HG03558 (cell line): ENCODE measurements at regions not wholly inside any gene's neighbourhood (a gene's known extent, or its start where the extent isn't known, plus 50 kb on each side); places are given as distances from the start of the nearest gene placed in this dataset.

Experiments used
- ATAC-seq: cut with Tn5 transposase; IDR thresholded peaks from one replicate; pipeline ENCODE4 v1.9.1; 2021; ENCODE audit warnings: moderate number of reproducible peaks; ENCODE audit not compliant: unreplicated experiment; ENCODE audit errors: extremely low read depth

DNA sequence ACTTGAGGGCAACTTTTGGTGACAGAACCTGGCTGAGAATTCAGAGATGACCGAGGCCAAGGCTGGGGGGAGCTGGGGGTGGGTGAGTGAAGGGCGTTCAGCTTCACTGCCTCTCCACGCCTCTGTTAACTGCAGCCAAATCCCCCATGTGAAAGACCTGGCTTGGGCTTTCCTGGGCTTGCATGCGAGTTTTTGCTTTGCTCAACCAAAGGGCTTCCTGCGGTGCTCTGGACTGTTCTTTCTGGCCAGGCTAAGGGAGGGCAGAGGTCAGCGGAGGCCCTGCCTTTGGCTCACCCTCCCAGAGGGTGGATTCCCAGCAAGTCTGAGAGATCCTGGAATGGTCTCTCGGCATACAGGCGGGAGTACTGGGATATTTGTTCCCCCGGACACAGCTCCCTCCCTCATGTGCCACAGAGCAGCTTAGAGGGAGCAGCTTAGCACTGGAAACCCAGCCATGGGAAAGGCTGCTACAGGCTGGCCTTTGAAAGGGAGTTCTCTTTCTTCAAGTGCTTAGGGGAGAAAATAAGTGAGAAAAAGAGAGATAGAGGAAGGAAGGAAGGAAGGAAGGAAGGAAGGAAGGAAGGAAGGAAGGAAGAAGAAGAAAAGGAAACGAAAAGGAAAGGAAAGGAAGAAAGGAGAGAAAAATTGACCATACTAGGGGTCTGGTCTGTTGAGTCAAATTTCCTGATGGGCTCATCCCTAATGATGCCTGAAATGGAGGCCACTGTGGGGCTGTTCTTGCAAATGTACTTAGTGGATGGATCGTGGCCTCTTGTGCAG, 158.8 kb downstream of the FGF18 start:
- ATAC-seq, result no peak

- ATAC-seq, result no peak
These were observed 159.5 kb downstream of the FGF18 start for GRCh38 chr5:171578829-171579491.

DNA sequence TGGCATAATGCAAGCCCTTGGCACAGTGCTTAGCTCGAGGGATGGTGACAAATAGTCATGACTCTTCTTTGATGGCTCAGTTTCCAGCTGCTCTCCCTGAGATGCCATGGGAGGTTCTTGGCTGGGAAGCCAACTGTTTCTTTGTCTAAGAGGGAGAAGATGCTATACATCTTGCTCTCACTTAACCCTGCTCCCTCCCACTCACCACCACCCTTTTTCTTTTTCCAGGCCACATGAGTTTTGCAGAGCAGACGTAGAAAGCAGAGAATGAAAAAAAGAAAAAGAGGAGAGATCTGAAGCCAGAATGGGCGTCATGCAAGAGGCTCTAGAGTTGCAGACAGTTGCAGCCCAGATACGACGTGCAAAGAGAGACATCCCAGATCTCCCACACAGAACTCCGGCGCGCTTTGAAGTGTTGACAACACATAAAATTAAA, 160.5 kb downstream of the FGF18 start:
- no peak for ATAC-seq

DNA sequence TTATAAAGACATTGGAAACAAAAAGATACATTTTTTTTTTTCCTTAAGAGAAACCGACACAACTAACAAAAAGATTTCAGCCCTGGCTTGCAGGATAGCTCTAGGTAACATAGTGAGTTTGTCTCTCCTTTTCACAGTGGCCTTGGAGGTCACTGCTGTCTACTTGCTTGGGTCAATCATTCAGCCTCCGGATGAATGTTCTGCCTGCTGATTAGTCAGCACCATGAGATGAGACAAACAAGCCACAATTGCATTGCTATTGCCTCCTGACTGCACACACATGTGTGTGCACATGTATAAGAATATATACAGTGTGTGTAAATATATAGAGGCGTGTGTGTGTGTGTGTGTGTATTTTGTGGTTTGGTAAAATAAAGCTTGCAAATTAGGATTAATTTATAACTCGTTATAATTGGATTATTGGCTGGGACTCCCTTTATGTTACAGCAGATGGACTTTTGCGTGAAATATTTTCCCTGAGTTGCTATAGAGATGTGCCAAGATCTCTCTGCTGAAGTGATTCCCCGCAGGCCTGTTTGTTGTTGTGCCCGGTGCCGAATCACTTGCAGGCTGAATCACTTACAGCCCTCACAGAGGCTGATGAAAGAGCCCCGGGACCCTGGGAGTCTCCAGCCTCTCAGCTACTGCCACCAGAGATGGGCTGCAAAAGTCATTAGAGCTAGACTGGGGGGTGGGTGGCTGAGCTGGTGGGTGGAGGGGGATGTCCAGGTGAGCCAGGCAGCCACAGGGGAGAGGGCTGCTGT, 161.2 kb downstream of the FGF18 start:
- no peak for ATAC-seq

- ATAC-seq, result no peak
These were observed 162.3 kb downstream of the FGF18 start for GRCh38 chr5:171581781-171582180.

- no peak for ATAC-seq
These were observed 163.4 kb downstream of the FGF18 start for GRCh38 chr5:171582849-171583248.

DNA sequence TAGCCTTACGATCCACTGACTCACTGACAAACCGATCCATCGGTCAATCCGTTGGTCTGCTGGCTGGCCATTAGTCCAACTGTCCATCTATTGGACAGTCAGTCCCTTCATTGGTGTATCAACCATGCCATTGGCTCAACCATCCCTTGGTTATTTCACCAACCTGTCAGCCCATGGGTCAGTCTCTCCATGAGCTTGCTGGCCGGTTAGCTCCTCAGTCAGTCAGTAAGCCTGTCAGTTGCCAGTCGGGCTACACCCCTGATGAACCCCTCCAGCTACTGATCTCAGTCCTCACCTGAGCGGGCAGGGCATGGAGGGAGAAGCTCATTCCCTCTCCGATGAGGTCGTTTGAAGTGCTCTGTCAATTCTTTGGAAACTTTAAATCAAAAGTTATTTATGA, 166.5 kb downstream of the FGF18 start:
- no peak for ATAC-seq

DNA sequence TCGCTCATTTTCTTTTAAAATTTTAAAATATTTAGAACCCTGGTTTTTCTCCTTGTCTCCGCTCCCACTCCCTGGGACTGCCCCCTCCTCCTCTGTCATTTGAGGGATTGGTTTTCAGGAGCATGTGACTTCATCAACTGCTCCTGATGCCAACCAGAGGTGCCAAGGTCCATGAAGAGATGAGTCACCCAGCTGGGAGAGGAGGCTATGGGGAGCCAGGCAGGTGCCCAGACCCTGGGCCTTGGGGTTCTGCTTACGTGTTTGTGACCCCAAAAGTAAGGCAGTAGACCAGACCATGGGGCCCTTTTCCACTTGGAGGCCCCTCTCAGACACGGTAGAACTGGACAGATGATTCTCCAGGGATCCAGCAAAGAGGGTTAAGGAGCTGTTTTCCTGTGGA, 167.0 kb downstream of the FGF18 start:
- no peak for ATAC-seq

- ATAC-seq, result no peak
These were observed 168.6 kb downstream of the FGF18 start for GRCh38 chr5:171588046-171588445.

- ATAC-seq, result no peak
These were observed 169.3 kb downstream of the FGF18 start for GRCh38 chr5:171588790-171589189.

DNA sequence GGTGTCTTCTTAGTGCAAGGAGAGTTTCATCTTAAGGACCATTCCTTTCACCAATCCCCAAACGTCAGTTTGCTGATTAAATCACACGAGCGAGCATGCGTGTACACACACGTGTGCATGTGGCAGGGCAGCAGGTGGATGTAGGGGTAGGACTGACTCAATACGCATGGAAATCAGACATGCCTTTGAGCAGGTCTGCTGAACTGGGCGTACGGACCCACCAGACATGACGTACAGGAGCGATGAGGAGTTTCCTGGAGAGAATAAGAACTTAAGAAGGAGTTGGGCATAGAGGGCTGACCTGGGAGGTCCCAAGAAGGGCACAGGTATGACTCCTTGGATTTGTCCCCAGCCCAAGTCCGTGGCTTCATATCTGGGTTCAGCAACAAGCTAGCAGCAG, 170.0 kb downstream of the FGF18 start:
- ATAC-seq, result no peak

GRCh38 chr5:171592076-171592475, 172.6 kb downstream of the FGF18 start:
- no peak for ATAC-seq

DNA sequence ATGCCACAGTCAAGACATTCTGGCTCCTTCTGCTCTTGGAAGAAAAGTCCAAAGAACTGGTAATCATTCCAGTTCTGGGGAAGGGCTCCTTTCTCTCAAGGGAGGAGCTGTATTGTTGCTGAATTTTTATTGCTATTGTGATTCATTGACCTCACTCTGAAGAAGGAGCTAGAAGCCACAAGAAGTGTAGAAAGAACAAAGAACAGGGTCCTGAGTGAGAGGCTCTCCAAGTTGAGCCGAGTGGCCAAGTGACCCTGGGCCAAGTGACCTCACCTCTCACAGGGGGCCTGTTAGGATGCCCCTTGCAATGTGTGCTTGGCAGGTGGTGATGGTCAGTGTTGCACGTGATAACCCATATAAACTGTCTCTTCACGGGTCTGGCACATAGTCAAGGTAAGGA, 173.3 kb downstream of the FGF18 start:
- no peak for ATAC-seq

DNA sequence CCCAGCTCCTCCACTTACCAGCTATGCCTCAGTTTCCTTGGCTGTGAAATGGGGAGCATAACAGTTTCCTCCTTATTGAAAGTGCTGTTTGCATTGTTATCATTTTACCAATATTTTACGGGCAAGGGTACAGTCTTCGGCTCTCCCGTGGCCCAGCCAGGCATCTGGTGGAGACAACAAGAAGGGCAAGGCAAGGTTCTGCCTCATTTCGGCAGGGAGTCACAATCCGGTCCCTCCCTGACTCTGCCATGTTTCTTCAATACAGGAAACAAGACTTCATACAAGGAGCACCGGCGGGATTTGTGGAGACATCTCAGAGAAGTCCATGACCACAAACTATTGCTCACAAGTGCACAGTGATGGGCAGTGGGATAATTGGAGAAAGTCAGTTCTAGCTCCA, 174.0 kb downstream of the FGF18 start:
- ATAC-seq, result no peak

- ATAC-seq, result no peak
These were observed 174.5 kb downstream of the FGF18 start for GRCh38 chr5:171593976-171594375.

GRCh38 chr5:171595401-171595800, 176.0 kb downstream of the FGF18 start:
- no peak for ATAC-seq

GRCh38 chr5:171595801-171596231, 176.4 kb downstream of the FGF18 start:
- ATAC-seq, result peak; percentile 68

GRCh38 chr5:171596391-171596878, 177.0 kb downstream of the FGF18 start:
- ATAC-seq, result no peak

DNA sequence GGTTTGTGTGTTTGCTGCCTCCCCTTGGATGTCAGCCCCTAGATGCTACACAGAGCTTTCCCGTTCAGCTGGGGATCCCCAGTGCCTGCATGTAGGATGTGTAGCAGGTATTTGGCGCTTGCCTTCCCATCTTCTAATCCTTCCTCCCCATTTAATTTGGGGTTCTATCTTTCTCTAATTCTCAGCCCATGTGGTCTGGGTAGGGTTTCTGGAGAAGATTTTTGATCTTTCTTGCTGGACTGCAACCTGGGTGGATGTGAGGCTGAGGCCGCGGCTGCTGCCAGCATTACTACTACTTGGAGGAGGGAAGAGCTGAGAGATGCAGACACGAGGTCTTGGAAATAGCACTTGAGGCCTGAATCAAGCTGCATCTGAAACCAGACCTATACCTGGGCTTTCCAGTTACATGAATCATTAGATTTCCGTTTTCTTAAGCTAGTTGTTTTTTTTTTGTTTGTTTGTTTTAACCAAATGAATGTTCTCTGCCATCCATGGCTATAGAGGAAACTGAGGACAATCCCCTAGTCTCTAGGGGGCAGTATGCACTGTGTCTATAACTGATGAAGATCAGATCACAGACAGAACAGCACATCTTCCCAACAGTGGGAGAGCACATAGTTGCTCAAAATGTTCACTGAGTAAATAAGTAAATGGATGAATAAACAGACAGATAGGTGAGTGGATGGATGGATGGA, 178.6 kb downstream of the FGF18 start:
- ATAC-seq, result no peak

- ATAC-seq, result no peak
These were observed 179.2 kb downstream of the FGF18 start for GRCh38 chr5:171598641-171599152.
